HCT116 (cell line): ENCODE measurements at regions not wholly inside any gene's neighbourhood (a gene's known extent, or its start where the extent isn't known, plus 50 kb on each side); places are given as distances from the start of the nearest gene placed in this dataset.

Source experiments
- ATAC-seq: fragments of 200-7000 bp; cut with Tn5 transposase; 2 replicates; pipeline ENCODE4 v1.9.1; 2020; ENCODE audit warnings: mild to moderate bottlenecking, moderate library complexity
- BruUV-seq: library from RNA; stranded (reverse); fragments of 400-500 nt; replicated peaks from 2 replicates; lab custom pipeline; 2021; lab: Mats Ljungman, UMichigan
- CTCF ChIA-PET: fragments of 300-600 bp; sonication (Branson Sonifier 250); formaldehyde crosslinking; loops from one replicate; lab custom pipeline; 2021; ENCODE audit warnings: antibody characterized with exemption; lab: Charles Lee
- POLR2A ChIA-PET: fragments of 300-600, 350-600 bp; sonication (Branson Sonifier 250); formaldehyde crosslinking; loops from one replicate; lab custom pipeline; 2021; ENCODE audit warnings: antibody characterized with exemption; lab: Charles Lee
- RAD21 ChIA-PET, 2 experiments: fragments of 300-600 bp; sonication (Branson Sonifier 250); formaldehyde crosslinking; loops; one replicate each; lab custom pipeline; 2023; ENCODE audit warnings: low total read pairs in 2 of 2; ENCODE audit not compliant: uncharacterized antibody in 2 of 2, unreplicated experiment in 2 of 2, low non-redundant PET in 1 of 2; lab: Charles Lee
- DNase-seq: peaks from one replicate; pipeline ENCODE4 v3.0.0-alpha.2; 2010; ENCODE audit warnings: low read depth, low spot score
- H2AFZ ChIP-seq: fragments of 200-600 bp; shearing (Covaris generic), sonication (generic); 2 replicates; pipeline ENCODE4 v1.6.1; 2017; ENCODE audit warnings: low read depth, mixed run types, mixed read lengths, antibody characterized with exemption, low read length; ENCODE audit not compliant: poor library complexity, severe bottlenecking
- H3K27ac ChIP-seq: 2 replicates; pipeline ENCODE4 v1.5.1; 2012; ENCODE audit warnings: low read depth, low read length
- H3K27me3 ChIP-seq: fragments of 200-600 bp; sonication (generic); 2 replicates; pipeline ENCODE4 v1.6.1; 2016; ENCODE audit warnings: mixed run types, low read length, mixed read lengths; ENCODE audit not compliant: insufficient read depth
- H3K36me3 ChIP-seq, 2 experiments: fragments of 200-500 bp in 1 of 2; fragments of 200-600 bp in 1 of 2; sonication (Bioruptor generic) in 1 of 2; sonication (generic) in 1 of 2; 2 replicates each; pipeline versions ENCODE4 v1.5.1 to v1.6.1; 2014 to 2016; ENCODE audit warnings: low read length in 2 of 2, inconsistent platforms in 1 of 2, mixed read lengths in 1 of 2, mixed run types in 1 of 2; ENCODE audit not compliant: insufficient read depth in 2 of 2, control insufficient read depth in 1 of 2
- H3K4me1 ChIP-seq, 2 experiments: fragments of 200-600 bp in 1 of 2; sonication (generic) in 1 of 2; 2 replicates each; pipeline versions ENCODE4 v1.5.1 to v1.6.1; 2012 to 2017; ENCODE audit warnings: low read length in 2 of 2, inconsistent platforms in 1 of 2, mild to moderate bottlenecking in 1 of 2, mixed read lengths in 1 of 2, mixed run types in 1 of 2, moderate library complexity in 1 of 2; ENCODE audit not compliant: insufficient read depth in 2 of 2, control insufficient read depth in 1 of 2
- H3K4me2 ChIP-seq: fragments of 200-600 bp; sonication (generic); 2 replicates; pipeline ENCODE4 v1.6.1; 2017; ENCODE audit warnings: mixed run types, low read length, mixed read lengths
- H3K4me3 ChIP-seq, 2 experiments: fragments of 200-600 bp in 1 of 2; sonication (generic) in 1 of 2; replicated peaks in 1 of 2; 2 replicates each; pipeline ENCODE4 v1.5.1; 2011 to 2016; ENCODE audit warnings: low read length in 2 of 2, control low read depth in 1 of 2, low read depth in 1 of 2, mild to moderate bottlenecking in 1 of 2, mixed read lengths in 1 of 2, mixed run types in 1 of 2
- H3K79me2 ChIP-seq: fragments of 200-600 bp; sonication (generic); 2 replicates; pipeline ENCODE4 v1.6.1; 2017; ENCODE audit warnings: mild to moderate bottlenecking, mixed run types, low read length, moderate library complexity, mixed read lengths; ENCODE audit not compliant: insufficient read depth
- H3K9ac ChIP-seq: fragments of 200-600 bp; sonication (generic); 2 replicates; pipeline ENCODE4 v1.6.1; 2016; ENCODE audit warnings: low read length, mixed read lengths
- H3K9me2 ChIP-seq: fragments of 200-600 bp; sonication (generic), shearing (Covaris generic); 2 replicates; pipeline ENCODE4 v1.6.1; 2017; ENCODE audit warnings: mixed run types, mild to moderate bottlenecking, moderate library complexity; ENCODE audit not compliant: insufficient read depth
- H3K9me3 ChIP-seq, 2 experiments: fragments of 200-500 bp in 1 of 2; fragments of 200-600 bp in 1 of 2; sonication (Bioruptor generic) in 1 of 2; sonication (generic) in 1 of 2; 2 replicates each; pipeline ENCODE4 v1.6.1; 2014 to 2017; ENCODE audit warnings: low read length in 2 of 2, mixed read lengths in 2 of 2, inconsistent platforms in 1 of 2, low read depth in 1 of 2, mild to moderate bottlenecking in 1 of 2, mixed run types in 1 of 2, moderate library complexity in 1 of 2; ENCODE audit not compliant: control insufficient read depth in 1 of 2, insufficient read depth in 1 of 2
- H4K20me1 ChIP-seq: fragments of 200-600 bp; sonication (generic), shearing (Covaris generic); 2 replicates; pipeline ENCODE4 v1.6.1; 2017; ENCODE audit warnings: mixed run types, mild to moderate bottlenecking, moderate library complexity; ENCODE audit not compliant: insufficient read depth
- CBX3 ChIP-seq: IDR thresholded peaks from 2 replicates; pipeline ENCODE4 v1.6.1; 2012; ENCODE audit warnings: low read depth
- ELF1 ChIP-seq: IDR thresholded peaks from 2 replicates; pipeline ENCODE4 v1.6.1; 2012; ENCODE audit warnings: low read depth, borderline replicate concordance
- EZH2 ChIP-seq: fragments of 200-600 bp; sonication (generic); IDR thresholded peaks from 2 replicates; pipeline ENCODE4 v1.6.1; 2017; ENCODE audit warnings: antibody characterized with exemption, mixed run types
- EZH2phosphoT487 ChIP-seq: fragments of 200-600 bp; IDR thresholded peaks from 2 replicates; pipeline ENCODE4 v1.6.1; 2018; ENCODE audit warnings: antibody characterized with exemption, borderline replicate concordance
- FOSL1 ChIP-seq: IDR thresholded peaks from 2 replicates; pipeline ENCODE4 v1.6.1; 2012; ENCODE audit warnings: low read depth
- POLR2A ChIP-seq: IDR thresholded peaks from 2 replicates; pipeline ENCODE4 v1.7.0; 2011; ENCODE audit warnings: borderline replicate concordance; ENCODE audit not compliant: insufficient read depth, insufficient read length; ENCODE audit errors: extremely low read depth
- POLR2AphosphoS5 ChIP-seq: IDR thresholded peaks from 2 replicates; pipeline ENCODE4 v1.6.1; 2011; ENCODE audit warnings: mild to moderate bottlenecking, low read depth, low read length, moderate library complexity
- SRF ChIP-seq: IDR thresholded peaks from 2 replicates; pipeline ENCODE4 v1.6.1; 2012; ENCODE audit warnings: low read depth
- ZFX ChIP-seq: fragments of 450-650 bp; IDR thresholded peaks from 2 replicates; pipeline ENCODE4 v1.6.1; 2017
- intact Hi-C: fragments of 100-400 bp; cut with micrococcal nuclease; formaldehyde crosslinking; loops from 2 replicates; pipeline ENCODE4 v1.10.0; 2022
- TF ChIP-seq, protein P1 (sequence below), 3 experiments: fragments of 200-600 bp in 1 of 3; sonication (generic) in 1 of 3; IDR thresholded peaks in 2 of 3; conservative IDR thresholded peaks in 1 of 3; 2 replicates each; pipeline ENCODE4 v1.5.1; 2012 to 2017; ENCODE audit warnings: low read depth in 2 of 3, low read length in 2 of 3, antibody characterized with exemption in 1 of 3, borderline replicate concordance in 1 of 3, control low read depth in 1 of 3, mild to moderate bottlenecking in 1 of 3, mixed read lengths in 1 of 3, mixed run types in 1 of 3, moderate library complexity in 1 of 3; ENCODE audit not compliant: insufficient read depth in 1 of 3
- TF ChIP-seq, protein P2 (sequence below): IDR thresholded peaks from 2 replicates; pipeline ENCODE4 v1.6.1; 2012

GRCh38 chr5:4447657-4448056 lies 692.5 kb upstream of the ADAMTS16 start:
- ChIA-PET POLR2A (no interaction called here), CTCF (no interaction called here), RAD21 (no interaction called here)
- Histone ChIP-seq H3K9me3 (peaks cover 7 to 9% of the 10 kb centered on the region in 2 experiments; a peak in 3 of 4 replicates), H3K36me3 (no peaks in the 10 kb centered on the region), H3K9me2 (no peaks in the 10 kb centered on the region), H3K27me3 (no peaks in the 10 kb centered on the region), H3K79me2 (no peaks in the 10 kb centered on the region), H4K20me1 (no peaks in the 10 kb centered on the region), H3K4me2 (no peak overlapping the region), H3K4me1 (no peaks in the 10 kb centered on the region), H3K27ac (no peak overlapping the region), H3K4me3 (no peak overlapping the region), H3K9ac (no peak overlapping the region), H2AFZ (no peak overlapping the region)
- BruUV-seq: no TSS peak
- DNase-seq (no peak), ATAC-seq (no peak)
- intact Hi-C loops: no loop called here
- TF ChIP-seq EZH2 (no peak), ZFX (no peak), POLR2AphosphoS5 (no peak), EZH2phosphoT487 (no peak), SRF (no peak), POLR2A (no peak), ELF1 (no peak), FOSL1 (no peak), CBX3 (no peak)
- TF ChIP-seq, protein P1, sequence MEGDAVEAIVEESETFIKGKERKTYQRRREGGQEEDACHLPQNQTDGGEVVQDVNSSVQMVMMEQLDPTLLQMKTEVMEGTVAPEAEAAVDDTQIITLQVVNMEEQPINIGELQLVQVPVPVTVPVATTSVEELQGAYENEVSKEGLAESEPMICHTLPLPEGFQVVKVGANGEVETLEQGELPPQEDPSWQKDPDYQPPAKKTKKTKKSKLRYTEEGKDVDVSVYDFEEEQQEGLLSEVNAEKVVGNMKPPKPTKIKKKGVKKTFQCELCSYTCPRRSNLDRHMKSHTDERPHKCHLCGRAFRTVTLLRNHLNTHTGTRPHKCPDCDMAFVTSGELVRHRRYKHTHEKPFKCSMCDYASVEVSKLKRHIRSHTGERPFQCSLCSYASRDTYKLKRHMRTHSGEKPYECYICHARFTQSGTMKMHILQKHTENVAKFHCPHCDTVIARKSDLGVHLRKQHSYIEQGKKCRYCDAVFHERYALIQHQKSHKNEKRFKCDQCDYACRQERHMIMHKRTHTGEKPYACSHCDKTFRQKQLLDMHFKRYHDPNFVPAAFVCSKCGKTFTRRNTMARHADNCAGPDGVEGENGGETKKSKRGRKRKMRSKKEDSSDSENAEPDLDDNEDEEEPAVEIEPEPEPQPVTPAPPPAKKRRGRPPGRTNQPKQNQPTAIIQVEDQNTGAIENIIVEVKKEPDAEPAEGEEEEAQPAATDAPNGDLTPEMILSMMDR (IDR thresholded peaks at IDR 0.05 in 2 of 3, conservative IDR thresholded peaks at IDR 0.05 in 1 of 3; ENCODE audit: borderline replicate concordance in 1 of 3, insufficient read depth in 1 of 3, low read depth in 2 of 3, low read length in 2 of 3): no peak
- TF ChIP-seq, protein P2, sequence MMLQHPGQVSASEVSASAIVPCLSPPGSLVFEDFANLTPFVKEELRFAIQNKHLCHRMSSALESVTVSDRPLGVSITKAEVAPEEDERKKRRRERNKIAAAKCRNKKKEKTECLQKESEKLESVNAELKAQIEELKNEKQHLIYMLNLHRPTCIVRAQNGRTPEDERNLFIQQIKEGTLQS: no peak
